A549 (cell line): ENCODE measurements at regions not wholly inside any gene's neighbourhood (a gene's known extent, or its start where the extent isn't known, plus 50 kb on each side); places are given as distances from the start of the nearest gene placed in this dataset.

Experiments used
- ATAC-seq, 2 experiments: fragments of 200-7000 bp in 1 of 2; fragments of >200 bp in 1 of 2; cut with Nextera tagmentation in 1 of 2; cut with Tn5 transposase in 1 of 2; 3 replicates each; pipeline versions ENCODE4 v1.8.0 to v1.9.1; 2018 to 2020; ENCODE audit warnings: mild to moderate bottlenecking in 1 of 2, moderate library complexity in 1 of 2
- CTCF ChIA-PET: fragments of 300-600 bp; sonication (Branson Sonifier 250); formaldehyde crosslinking; extraction: SDS; loops from one replicate; lab custom pipeline; 2021; ENCODE audit warnings: antibody characterized with exemption, inconsistent platforms; lab: Yijun Ruan, JAX
- POLR2A ChIA-PET: fragments of 350-600 bp; formaldehyde crosslinking; extraction: SDS; loops from one replicate; lab custom pipeline; 2021; ENCODE audit warnings: antibody characterized with exemption, inconsistent platforms; lab: Yijun Ruan, JAX
- DNase-seq, 2 experiments: peaks; one replicate each; pipeline versions ENCODE4 v3.0.0 to v3.0.0-alpha.2; 2011 to 2016; ENCODE audit warnings: low read depth in 1 of 2, low spot score in 1 of 2
- FAIRE-seq: peaks from 2 replicates; lab custom pipeline; 2011; peaks lifted over from hg19 to GRCh38; lab: Jason Lieb, UNC
- H3K27ac ChIP-seq, 2 experiments: fragments of >200 bp; sonication (Bioruptor Twin); formaldehyde crosslinking; 3 replicates each; pipeline ENCODE4 v1.5.1; 2016 to 2017
- H3K4me1 ChIP-seq: fragments of >200 bp; sonication (Bioruptor Twin); formaldehyde crosslinking; 3 replicates; pipeline ENCODE4 v1.6.1; 2016
- H3K4me2 ChIP-seq: fragments of >200 bp; sonication (Bioruptor Twin); formaldehyde crosslinking; 3 replicates; pipeline ENCODE4 v1.6.1; 2016
- H3K4me3 ChIP-seq: fragments of >200 bp; sonication (Bioruptor Twin); formaldehyde crosslinking; 3 replicates; pipeline ENCODE4 v1.5.1; 2016
- H3K9me3 ChIP-seq: fragments of >200 bp; sonication (Bioruptor Twin); formaldehyde crosslinking; 3 replicates; pipeline ENCODE4 v1.6.1; 2016
- CBX8 ChIP-seq: fragments of 200-600 bp; sonication (generic); IDR thresholded peaks from 2 replicates; pipeline ENCODE4 v1.6.1; 2016
- EHF ChIP-seq: fragments of 250-450 bp; sonication (Bioruptor Pico); IDR thresholded peaks from 2 replicates; pipeline ENCODE4 v1.5.0; 2020; ENCODE audit warnings: mild to moderate bottlenecking
- FOSB ChIP-seq: fragments of 250-450 bp; sonication (Bioruptor Pico); IDR thresholded peaks from 2 replicates; pipeline ENCODE4 v1.5.0; 2020; ENCODE audit warnings: mild to moderate bottlenecking, moderate library complexity
- HES2 ChIP-seq: fragments of >200 bp; sonication (Bioruptor Twin); formaldehyde crosslinking; IDR thresholded peaks from 2 replicates; pipeline ENCODE4 v1.6.1; 2016
- HOXB13 ChIP-seq: fragments of 250-450 bp; sonication (Bioruptor Pico); IDR thresholded peaks from 2 replicates; pipeline ENCODE4 v1.5.0; 2020; ENCODE audit warnings: low read depth, mild to moderate bottlenecking, moderate library complexity
- HOXB5 ChIP-seq: fragments of 250-450 bp; sonication (Bioruptor Pico); IDR thresholded peaks from 2 replicates; pipeline ENCODE4 v1.5.0; 2020; ENCODE audit warnings: mild to moderate bottlenecking, moderate library complexity
- JUNB ChIP-seq: fragments of >200 bp; sonication (Bioruptor Twin); formaldehyde crosslinking; IDR thresholded peaks from 2 replicates; pipeline ENCODE4 v1.6.1; 2016
- KDM5A ChIP-seq: fragments of 200-600 bp; sonication (generic); IDR thresholded peaks from 2 replicates; pipeline ENCODE4 v1.6.1; 2016; ENCODE audit warnings: antibody characterized with exemption, mild to moderate bottlenecking
- POLR2A ChIP-seq: IDR thresholded peaks from 2 replicates; pipeline ENCODE4 v1.6.1; 2012; ENCODE audit warnings: mild to moderate bottlenecking, low read length
- RAD21 ChIP-seq, 2 experiments: fragments of >200 bp in 1 of 2; sonication (Bioruptor Twin) in 1 of 2; formaldehyde crosslinking in 1 of 2; IDR thresholded peaks in 1 of 2; conservative IDR thresholded peaks in 1 of 2; 2 replicates in 1 of 2; 3 replicates in 1 of 2; pipeline ENCODE4 v1.6.1; 2012 to 2018; ENCODE audit warnings: inconsistent platforms in 1 of 2
- REST ChIP-seq: fragments of 200-600 bp; sonication (generic); IDR thresholded peaks from 2 replicates; pipeline ENCODE4 v1.6.1; 2016; ENCODE audit warnings: antibody characterized with exemption, mild to moderate bottlenecking, moderate library complexity
- TP53 ChIP-seq: fragments of 250-450 bp; sonication (Bioruptor Pico); IDR thresholded peaks from 2 replicates; pipeline ENCODE4 v1.5.0; 2021; ENCODE audit warnings: mild to moderate bottlenecking, moderate library complexity
- ZC3H11A ChIP-seq: fragments of 450-650 bp; IDR thresholded peaks from 2 replicates; pipeline ENCODE4 v1.6.1; 2014; ENCODE audit warnings: antibody characterized with exemption, mild to moderate bottlenecking
- ZFP36 ChIP-seq: fragments of 450-650 bp; IDR thresholded peaks from 2 replicates; pipeline ENCODE4 v1.6.1; 2014; ENCODE audit warnings: borderline replicate concordance; ENCODE audit not compliant: partially characterized antibody
- ZSCAN20 ChIP-seq: fragments of 250-450 bp; sonication (Bioruptor Pico); IDR thresholded peaks from 2 replicates; pipeline ENCODE4 v1.8.0; 2022; ENCODE audit warnings: mild to moderate bottlenecking, moderate library complexity
- WGBS: methylation state at CpG from one replicate; pipeline ENCODE4 v1.1.6; 2017; ENCODE audit errors: missing lambda C conversion rate; 5-methylcytosine and 5-hydroxymethylcytosine counted together
- TF ChIP-seq, protein P1 (sequence below): fragments of >200 bp; sonication (Bioruptor Twin); formaldehyde crosslinking; IDR thresholded peaks from 3 replicates; pipeline ENCODE4 v1.6.1; 2016
- TF ChIP-seq, protein P2 (sequence below): fragments of 450-650 bp; IDR thresholded peaks from 2 replicates; pipeline ENCODE4 v1.6.1; 2014; ENCODE audit warnings: antibody characterized with exemption
- TF ChIP-seq, protein P3 (sequence below): IDR thresholded peaks from 2 replicates; pipeline ENCODE4 v1.6.1; 2012; ENCODE audit warnings: low read depth, borderline replicate concordance

- FAIRE-seq = no peak
Observed at GRCh38 chr3:43966530-43966929, 275.2 kb upstream of the TOPAZ1 start.

GRCh38 chr3:43968465-43968864 is 273.2 kb upstream of the TOPAZ1 start:
- POLR2A ChIA-PET = no interaction called here
- 54% methylated on average over 5 of the region's 5 CpGs for WGBS
- no peak for FAIRE-seq

More at GRCh38 chr3:43966530-43966929, 275.2 kb upstream of the TOPAZ1 start:
- no peak overlapping the region for H3K27ac ChIP-seq
- 70% methylated on average over 3 of the region's 3 CpGs for WGBS
- no peak for DNase-seq
- H3K9me3 ChIP-seq = no peaks in the 10 kb centered on the region
- H3K4me2 ChIP-seq = no peak overlapping the region
- no peak for ATAC-seq
- TF ChIP-seq EHF (no peak), KDM5A (no peak), RAD21 (conservative IDR thresholded peaks at IDR 0.05 in 1 of 2, IDR thresholded peaks at IDR 0.05 in 1 of 2) (no peak)
- TF ChIP-seq, all 56 proteins: peak for 0
- POLR2A ChIA-PET = no interaction called here
- CTCF ChIA-PET = no interaction called here
- Histone ChIP-seq H3K4me3 (no peak overlapping the region), H3K4me1 (no peaks in the 10 kb centered on the region)

More at GRCh38 chr3:43968465-43968864, 273.2 kb upstream of the TOPAZ1 start:
- Histone ChIP-seq H3K9me3 (no peaks in the 10 kb centered on the region), H3K4me2 (no peak overlapping the region), H3K27ac (no peak overlapping the region), H3K4me3 (no peak overlapping the region), H3K4me1 (no peaks in the 10 kb centered on the region)
- ATAC-seq = no peak
- DNase-seq = no peak
- CTCF ChIA-PET = interaction anchor here (1.2 kb wide), 1 partner anchor 199 kb away, joined by 3 read pairs; no protein-coding TSS in a partner anchor
- no peak for TF ChIP-seq FOSB
- TF ChIP-seq, protein P1, sequence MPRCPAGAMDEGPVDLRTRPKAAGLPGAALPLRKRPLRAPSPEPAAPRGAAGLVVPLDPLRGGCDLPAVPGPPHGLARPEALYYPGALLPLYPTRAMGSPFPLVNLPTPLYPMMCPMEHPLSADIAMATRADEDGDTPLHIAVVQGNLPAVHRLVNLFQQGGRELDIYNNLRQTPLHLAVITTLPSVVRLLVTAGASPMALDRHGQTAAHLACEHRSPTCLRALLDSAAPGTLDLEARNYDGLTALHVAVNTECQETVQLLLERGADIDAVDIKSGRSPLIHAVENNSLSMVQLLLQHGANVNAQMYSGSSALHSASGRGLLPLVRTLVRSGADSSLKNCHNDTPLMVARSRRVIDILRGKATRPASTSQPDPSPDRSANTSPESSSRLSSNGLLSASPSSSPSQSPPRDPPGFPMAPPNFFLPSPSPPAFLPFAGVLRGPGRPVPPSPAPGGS = no peak
- no peak for TF ChIP-seq JUNB
- TF ChIP-seq HOXB5 (CRISPR knock-in tag) = no peak
- TF ChIP-seq, protein P2, sequence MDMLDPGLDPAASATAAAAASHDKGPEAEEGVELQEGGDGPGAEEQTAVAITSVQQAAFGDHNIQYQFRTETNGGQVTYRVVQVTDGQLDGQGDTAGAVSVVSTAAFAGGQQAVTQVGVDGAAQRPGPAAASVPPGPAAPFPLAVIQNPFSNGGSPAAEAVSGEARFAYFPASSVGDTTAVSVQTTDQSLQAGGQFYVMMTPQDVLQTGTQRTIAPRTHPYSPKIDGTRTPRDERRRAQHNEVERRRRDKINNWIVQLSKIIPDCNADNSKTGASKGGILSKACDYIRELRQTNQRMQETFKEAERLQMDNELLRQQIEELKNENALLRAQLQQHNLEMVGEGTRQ = no peak
- TF ChIP-seq REST = no peak
- TF ChIP-seq HES2 = no peak
- TF ChIP-seq POLR2A = no peak
- TF ChIP-seq TP53 = no peak
- no peak for TF ChIP-seq ZFP36
- TF ChIP-seq ZSCAN20 = no peak
- TF ChIP-seq CBX8 = no peak
- TF ChIP-seq, protein P3, sequence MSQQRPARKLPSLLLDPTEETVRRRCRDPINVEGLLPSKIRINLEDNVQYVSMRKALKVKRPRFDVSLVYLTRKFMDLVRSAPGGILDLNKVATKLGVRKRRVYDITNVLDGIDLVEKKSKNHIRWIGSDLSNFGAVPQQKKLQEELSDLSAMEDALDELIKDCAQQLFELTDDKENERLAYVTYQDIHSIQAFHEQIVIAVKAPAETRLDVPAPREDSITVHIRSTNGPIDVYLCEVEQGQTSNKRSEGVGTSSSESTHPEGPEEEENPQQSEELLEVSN = no peak
- no peak for TF ChIP-seq HOXB13 (CRISPR knock-in tag)
- no peak for TF ChIP-seq ZC3H11A
